Uterus (tissue), 3 donors: ENCODE measurements at regions not wholly inside any gene's neighbourhood (a gene's known extent, or its start where the extent isn't known, plus 50 kb on each side); places are given as distances from the start of the nearest gene placed in this dataset.

ENCODE experiments used
- DNase-seq, 2 donors: peaks; one replicate each; pipeline ENCODE4 v3.0.0-alpha.2; 2019 to 2020
- H3K27ac ChIP-seq, 2 donors: fragments of 200-600 bp; sonication (generic); 1 replicate in 1 of 2; 2 replicates in 1 of 2; pipeline ENCODE4 v1.5.1; 2016 to 2018
- H3K27me3 ChIP-seq, 2 donors: fragments of 200-600 bp; sonication (generic); one replicate each; pipeline ENCODE4 v1.5.1; 2018 to 2019; ENCODE audit warnings: control low read depth in 1 of 2
- H3K36me3 ChIP-seq, 2 donors: fragments of 200-600 bp; sonication (generic); one replicate each; pipeline ENCODE4 v1.5.1; 2019; ENCODE audit warnings: control low read depth in 1 of 2
- H3K4me1 ChIP-seq, 2 donors: fragments of 200-600 bp; sonication (generic); one replicate each; pipeline ENCODE4 v1.5.1; 2018 to 2019; ENCODE audit warnings: control low read depth in 1 of 2
- H3K4me3 ChIP-seq, 2 donors: fragments of 200-600 bp; sonication (generic); 1 replicate in 1 of 2; 2 replicates in 1 of 2; pipeline ENCODE4 v1.5.1; 2018 to 2019; ENCODE audit warnings: mild to moderate bottlenecking in 1 of 2
- H3K9me3 ChIP-seq, 2 donors: fragments of 200-600 bp; sonication (generic); one replicate each; pipeline ENCODE4 v1.5.1; 2019; ENCODE audit warnings: control low read depth in 1 of 2
- CTCF ChIP-seq, 4 experiments: fragments of 200-600 bp in 2 of 4; fragments of 450-650 bp in 2 of 4; sonication (generic) in 2 of 4; IDR thresholded peaks; one replicate each; pipeline ENCODE4 v1.5.1; 2016 to 2019; ENCODE audit warnings: antibody characterized with exemption in 4 of 4, mild to moderate bottlenecking in 2 of 4, moderate library complexity in 1 of 4
- POLR2A ChIP-seq, 2 donors: fragments of 450-650 bp; IDR thresholded peaks; one replicate each; pipeline ENCODE4 v1.6.1; 2016; ENCODE audit warnings: antibody characterized with exemption in 2 of 2, mild to moderate bottlenecking in 1 of 2, moderate library complexity in 1 of 2
- intact Hi-C: fragments of 100-400 bp; cut with DNase I; formaldehyde crosslinking; loops from one replicate; pipeline ENCODE4 v1.15.1; 2023; ENCODE audit warnings: low total_unique reads
- donor health status: DM: yes; HTN: yes; CAD: no.

GRCh38 chr3:124664804-124665203 is 65.4 kb upstream of the UMPS start:
- intact Hi-C loops: no loop called here
- no peak overlapping the region for H3K27ac ChIP-seq
- H3K9me3 ChIP-seq: no peaks in the 10 kb centered on the region
- DNase-seq: no peak
- H3K36me3 ChIP-seq: no peaks in the 10 kb centered on the region
- H3K27me3 ChIP-seq: no peaks in the 10 kb centered on the region
- no peaks in the 10 kb centered on the region for H3K4me1 ChIP-seq
- TF ChIP-seq CTCF (IDR thresholded peaks at IDR 0.05) (no peak), POLR2A (IDR thresholded peaks at IDR 0.05) (no peak)
- H3K4me3 ChIP-seq: no peak overlapping the region

GRCh38 chr3:124666067-124666466 is 64.2 kb upstream of the UMPS start:
- no peak for DNase-seq
- H3K9me3 ChIP-seq: no peaks in the 10 kb centered on the region
- TF ChIP-seq POLR2A (IDR thresholded peaks at IDR 0.05) (no peak), CTCF (IDR thresholded peaks at IDR 0.05) (no peak)
- no peaks in the 10 kb centered on the region for H3K36me3 ChIP-seq
- no peaks in the 10 kb centered on the region for H3K27me3 ChIP-seq
- intact Hi-C loops: no loop called here
- no peaks in the 10 kb centered on the region for H3K4me1 ChIP-seq
- no peak overlapping the region for H3K27ac ChIP-seq
- H3K4me3 ChIP-seq: no peak overlapping the region

- DNase-seq: no peak
- Histone ChIP-seq H3K9me3 (no peaks in the 10 kb centered on the region), H3K36me3 (no peaks in the 10 kb centered on the region), H3K27ac (no peak overlapping the region), H3K27me3 (no peaks in the 10 kb centered on the region), H3K4me1 (no peaks in the 10 kb centered on the region), H3K4me3 (no peak overlapping the region)
- TF ChIP-seq CTCF (IDR thresholded peaks at IDR 0.05): no peak
- no peak for TF ChIP-seq POLR2A (IDR thresholded peaks at IDR 0.05)
- intact Hi-C loops: no loop called here
Observed at GRCh38 chr3:124669470-124669869, 60.8 kb upstream of the UMPS start.

GRCh38 chr3:124671106-124671505 is 59.1 kb upstream of the UMPS start:
- H3K9me3 ChIP-seq: no peaks in the 10 kb centered on the region
- H3K36me3 ChIP-seq: no peaks in the 10 kb centered on the region
- H3K27ac ChIP-seq: no peak overlapping the region
- no peak for DNase-seq
- H3K27me3 ChIP-seq: no peaks in the 10 kb centered on the region
- intact Hi-C loops: no loop called here
- no peak overlapping the region for H3K4me3 ChIP-seq
- TF ChIP-seq CTCF (IDR thresholded peaks at IDR 0.05) (no peak), POLR2A (IDR thresholded peaks at IDR 0.05) (no peak)
- no peaks in the 10 kb centered on the region for H3K4me1 ChIP-seq

GRCh38 chr3:124674336-124674735 is 55.9 kb upstream of the UMPS start:
- Histone ChIP-seq H3K9me3 (no peaks in the 10 kb centered on the region), H3K27ac (no peak overlapping the region), H3K36me3 (no peaks in the 10 kb centered on the region), H3K4me3 (no peak overlapping the region), H3K4me1 (no peaks in the 10 kb centered on the region), H3K27me3 (no peaks in the 10 kb centered on the region)
- intact Hi-C loops: no loop called here
- TF ChIP-seq CTCF (IDR thresholded peaks at IDR 0.05): no peak
- no peak for DNase-seq
